GM12878 (cell line): ENCODE measurements at regions not wholly inside any gene's neighbourhood (a gene's known extent, or its start where the extent isn't known, plus 50 kb on each side); places are given as distances from the start of the nearest gene placed in this dataset.

Experiments
- FOXM1 ChIP-seq: IDR thresholded peaks from 2 replicates; pipeline ENCODE4 v1.6.1; 2012; ENCODE audit warnings: low read depth, mild to moderate bottlenecking, inconsistent platforms, low read length, moderate library complexity
- GABPA ChIP-seq: IDR thresholded peaks from 2 replicates; pipeline ENCODE4 v1.6.1; 2014; ENCODE audit warnings: antibody characterized with exemption, low read depth, mild to moderate bottlenecking, inconsistent platforms
- HDAC6 ChIP-seq: fragments of 200-600 bp; sonication (generic); IDR thresholded peaks from one replicate; pipeline ENCODE4 v1.8.0; 2017; ENCODE audit warnings: antibody characterized with exemption; ENCODE audit not compliant: unreplicated experiment
- MEF2B ChIP-seq: fragments of 450-650 bp; IDR thresholded peaks from 2 replicates; pipeline ENCODE4 v1.6.1; 2018; ENCODE audit warnings: mild to moderate bottlenecking, moderate library complexity; ENCODE audit not compliant: partially characterized antibody, poor library complexity, severe bottlenecking
- POU2F2 ChIP-seq: IDR thresholded peaks from 3 replicates; pipeline ENCODE4 v1.6.1; 2011; ENCODE audit warnings: low read depth, mild to moderate bottlenecking, low read length, borderline replicate concordance
- RB1 ChIP-seq: fragments of 450-650 bp; formaldehyde crosslinking; IDR thresholded peaks from 2 replicates; pipeline ENCODE4 v1.6.1; 2017; ENCODE audit warnings: mild to moderate bottlenecking, borderline replicate concordance
- TF ChIP-seq, protein P1 (sequence below): IDR thresholded peaks from 2 replicates; pipeline ENCODE4 v1.6.1; 2011; ENCODE audit warnings: borderline replicate concordance, low read depth, mild to moderate bottlenecking, moderate library complexity, mixed read lengths, low read length; ENCODE audit not compliant: insufficient read depth; ENCODE audit errors: extremely low read length
- TF ChIP-seq, protein P2 (sequence below): fragments of 450-650 bp; IDR thresholded peaks from 2 replicates; pipeline ENCODE4 v1.6.1; 2017; ENCODE audit warnings: low read depth, mild to moderate bottlenecking, moderate library complexity
- TF ChIP-seq, protein P3 (sequence below): fragments of 450-650 bp; formaldehyde crosslinking; IDR thresholded peaks from 2 replicates; pipeline ENCODE4 v1.4.0; 2020; ENCODE audit warnings: mild to moderate bottlenecking, moderate library complexity
- TF ChIP-seq, protein P4 (sequence below): fragments of 450-650 bp; IDR thresholded peaks from 2 replicates; pipeline ENCODE4 v1.6.1; 2016; ENCODE audit warnings: mild to moderate bottlenecking
- TF ChIP-seq, protein P5 (sequence below): fragments of 150-350 bp; IDR thresholded peaks from 2 replicates; pipeline ENCODE4 v1.6.1; 2016; ENCODE audit warnings: low read depth, low read length
- TF ChIP-seq, protein P6 (sequence below): IDR thresholded peaks from 2 replicates; pipeline ENCODE4 v1.6.1; 2012; ENCODE audit warnings: low read depth, low read length, improper control_type of control experiment

DNA sequence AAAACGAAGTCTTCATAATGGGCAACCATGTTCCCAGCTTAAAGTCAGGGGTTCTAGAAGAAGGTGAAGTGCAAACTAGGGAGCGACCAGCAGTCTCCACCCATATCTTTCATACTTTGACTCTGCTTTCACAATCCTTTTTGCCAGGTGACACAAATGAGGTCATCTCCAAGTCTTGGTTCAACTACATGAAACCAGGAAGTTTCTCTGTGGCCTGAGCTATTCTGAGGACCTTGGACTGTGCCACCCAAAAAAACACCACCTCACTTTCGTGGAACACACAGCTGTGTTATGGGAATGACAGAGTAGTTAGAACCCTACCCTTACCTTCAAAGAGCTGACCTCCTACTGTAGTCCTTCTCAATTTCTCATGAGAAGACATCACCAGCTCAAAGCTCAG is 309.2 kb downstream of the AGTPBP1 start (continued):
- TF ChIP-seq, protein P1, sequence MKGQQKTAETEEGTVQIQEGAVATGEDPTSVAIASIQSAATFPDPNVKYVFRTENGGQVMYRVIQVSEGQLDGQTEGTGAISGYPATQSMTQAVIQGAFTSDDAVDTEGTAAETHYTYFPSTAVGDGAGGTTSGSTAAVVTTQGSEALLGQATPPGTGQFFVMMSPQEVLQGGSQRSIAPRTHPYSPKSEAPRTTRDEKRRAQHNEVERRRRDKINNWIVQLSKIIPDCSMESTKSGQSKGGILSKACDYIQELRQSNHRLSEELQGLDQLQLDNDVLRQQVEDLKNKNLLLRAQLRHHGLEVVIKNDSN = no peak
- TF ChIP-seq, protein P2, sequence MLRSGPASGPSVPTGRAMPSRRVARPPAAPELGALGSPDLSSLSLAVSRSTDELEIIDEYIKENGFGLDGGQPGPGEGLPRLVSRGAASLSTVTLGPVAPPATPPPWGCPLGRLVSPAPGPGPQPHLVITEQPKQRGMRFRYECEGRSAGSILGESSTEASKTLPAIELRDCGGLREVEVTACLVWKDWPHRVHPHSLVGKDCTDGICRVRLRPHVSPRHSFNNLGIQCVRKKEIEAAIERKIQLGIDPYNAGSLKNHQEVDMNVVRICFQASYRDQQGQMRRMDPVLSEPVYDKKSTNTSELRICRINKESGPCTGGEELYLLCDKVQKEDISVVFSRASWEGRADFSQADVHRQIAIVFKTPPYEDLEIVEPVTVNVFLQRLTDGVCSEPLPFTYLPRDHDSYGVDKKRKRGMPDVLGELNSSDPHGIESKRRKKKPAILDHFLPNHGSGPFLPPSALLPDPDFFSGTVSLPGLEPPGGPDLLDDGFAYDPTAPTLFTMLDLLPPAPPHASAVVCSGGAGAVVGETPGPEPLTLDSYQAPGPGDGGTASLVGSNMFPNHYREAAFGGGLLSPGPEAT = no peak
- no peak for TF ChIP-seq RB1
- no peak for TF ChIP-seq FOXM1
- TF ChIP-seq MEF2B = no peak
- TF ChIP-seq HDAC6 = no peak
- TF ChIP-seq, protein P3, sequence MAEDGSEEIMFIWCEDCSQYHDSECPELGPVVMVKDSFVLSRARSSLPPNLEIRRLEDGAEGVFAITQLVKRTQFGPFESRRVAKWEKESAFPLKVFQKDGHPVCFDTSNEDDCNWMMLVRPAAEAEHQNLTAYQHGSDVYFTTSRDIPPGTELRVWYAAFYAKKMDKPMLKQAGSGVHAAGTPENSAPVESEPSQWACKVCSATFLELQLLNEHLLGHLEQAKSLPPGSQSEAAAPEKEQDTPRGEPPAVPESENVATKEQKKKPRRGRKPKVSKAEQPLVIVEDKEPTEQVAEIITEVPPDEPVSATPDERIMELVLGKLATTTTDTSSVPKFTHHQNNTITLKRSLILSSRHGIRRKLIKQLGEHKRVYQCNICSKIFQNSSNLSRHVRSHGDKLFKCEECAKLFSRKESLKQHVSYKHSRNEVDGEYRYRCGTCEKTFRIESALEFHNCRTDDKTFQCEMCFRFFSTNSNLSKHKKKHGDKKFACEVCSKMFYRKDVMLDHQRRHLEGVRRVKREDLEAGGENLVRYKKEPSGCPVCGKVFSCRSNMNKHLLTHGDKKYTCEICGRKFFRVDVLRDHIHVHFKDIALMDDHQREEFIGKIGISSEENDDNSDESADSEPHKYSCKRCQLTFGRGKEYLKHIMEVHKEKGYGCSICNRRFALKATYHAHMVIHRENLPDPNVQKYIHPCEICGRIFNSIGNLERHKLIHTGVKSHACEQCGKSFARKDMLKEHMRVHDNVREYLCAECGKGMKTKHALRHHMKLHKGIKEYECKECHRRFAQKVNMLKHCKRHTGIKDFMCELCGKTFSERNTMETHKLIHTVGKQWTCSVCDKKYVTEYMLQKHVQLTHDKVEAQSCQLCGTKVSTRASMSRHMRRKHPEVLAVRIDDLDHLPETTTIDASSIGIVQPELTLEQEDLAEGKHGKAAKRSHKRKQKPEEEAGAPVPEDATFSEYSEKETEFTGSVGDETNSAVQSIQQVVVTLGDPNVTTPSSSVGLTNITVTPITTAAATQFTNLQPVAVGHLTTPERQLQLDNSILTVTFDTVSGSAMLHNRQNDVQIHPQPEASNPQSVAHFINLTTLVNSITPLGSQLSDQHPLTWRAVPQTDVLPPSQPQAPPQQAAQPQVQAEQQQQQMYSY (CRISPR knock-in tag) = no peak
- TF ChIP-seq, protein P4, sequence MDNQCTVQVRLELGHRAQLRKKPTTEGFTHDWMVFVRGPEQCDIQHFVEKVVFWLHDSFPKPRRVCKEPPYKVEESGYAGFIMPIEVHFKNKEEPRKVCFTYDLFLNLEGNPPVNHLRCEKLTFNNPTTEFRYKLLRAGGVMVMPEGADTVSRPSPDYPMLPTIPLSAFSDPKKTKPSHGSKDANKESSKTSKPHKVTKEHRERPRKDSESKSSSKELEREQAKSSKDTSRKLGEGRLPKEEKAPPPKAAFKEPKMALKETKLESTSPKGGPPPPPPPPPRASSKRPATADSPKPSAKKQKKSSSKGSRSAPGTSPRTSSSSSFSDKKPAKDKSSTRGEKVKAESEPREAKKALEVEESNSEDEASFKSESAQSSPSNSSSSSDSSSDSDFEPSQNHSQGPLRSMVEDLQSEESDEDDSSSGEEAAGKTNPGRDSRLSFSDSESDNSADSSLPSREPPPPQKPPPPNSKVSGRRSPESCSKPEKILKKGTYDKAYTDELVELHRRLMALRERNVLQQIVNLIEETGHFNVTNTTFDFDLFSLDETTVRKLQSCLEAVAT = no peak
- TF ChIP-seq, protein P5, sequence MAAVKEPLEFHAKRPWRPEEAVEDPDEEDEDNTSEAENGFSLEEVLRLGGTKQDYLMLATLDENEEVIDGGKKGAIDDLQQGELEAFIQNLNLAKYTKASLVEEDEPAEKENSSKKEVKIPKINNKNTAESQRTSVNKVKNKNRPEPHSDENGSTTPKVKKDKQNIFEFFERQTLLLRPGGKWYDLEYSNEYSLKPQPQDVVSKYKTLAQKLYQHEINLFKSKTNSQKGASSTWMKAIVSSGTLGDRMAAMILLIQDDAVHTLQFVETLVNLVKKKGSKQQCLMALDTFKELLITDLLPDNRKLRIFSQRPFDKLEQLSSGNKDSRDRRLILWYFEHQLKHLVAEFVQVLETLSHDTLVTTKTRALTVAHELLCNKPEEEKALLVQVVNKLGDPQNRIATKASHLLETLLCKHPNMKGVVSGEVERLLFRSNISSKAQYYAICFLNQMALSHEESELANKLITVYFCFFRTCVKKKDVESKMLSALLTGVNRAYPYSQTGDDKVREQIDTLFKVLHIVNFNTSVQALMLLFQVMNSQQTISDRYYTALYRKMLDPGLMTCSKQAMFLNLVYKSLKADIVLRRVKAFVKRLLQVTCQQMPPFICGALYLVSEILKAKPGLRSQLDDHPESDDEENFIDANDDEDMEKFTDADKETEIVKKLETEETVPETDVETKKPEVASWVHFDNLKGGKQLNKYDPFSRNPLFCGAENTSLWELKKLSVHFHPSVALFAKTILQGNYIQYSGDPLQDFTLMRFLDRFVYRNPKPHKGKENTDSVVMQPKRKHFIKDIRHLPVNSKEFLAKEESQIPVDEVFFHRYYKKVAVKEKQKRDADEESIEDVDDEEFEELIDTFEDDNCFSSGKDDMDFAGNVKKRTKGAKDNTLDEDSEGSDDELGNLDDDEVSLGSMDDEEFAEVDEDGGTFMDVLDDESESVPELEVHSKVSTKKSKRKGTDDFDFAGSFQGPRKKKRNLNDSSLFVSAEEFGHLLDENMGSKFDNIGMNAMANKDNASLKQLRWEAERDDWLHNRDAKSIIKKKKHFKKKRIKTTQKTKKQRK = no peak
- TF ChIP-seq POU2F2 = no peak
- no peak for TF ChIP-seq GABPA
- TF ChIP-seq, protein P6, sequence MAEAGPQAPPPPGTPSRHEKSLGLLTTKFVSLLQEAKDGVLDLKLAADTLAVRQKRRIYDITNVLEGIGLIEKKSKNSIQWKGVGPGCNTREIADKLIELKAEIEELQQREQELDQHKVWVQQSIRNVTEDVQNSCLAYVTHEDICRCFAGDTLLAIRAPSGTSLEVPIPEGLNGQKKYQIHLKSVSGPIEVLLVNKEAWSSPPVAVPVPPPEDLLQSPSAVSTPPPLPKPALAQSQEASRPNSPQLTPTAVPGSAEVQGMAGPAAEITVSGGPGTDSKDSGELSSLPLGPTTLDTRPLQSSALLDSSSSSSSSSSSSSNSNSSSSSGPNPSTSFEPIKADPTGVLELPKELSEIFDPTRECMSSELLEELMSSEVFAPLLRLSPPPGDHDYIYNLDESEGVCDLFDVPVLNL = no peak
